Activated T-cell treated with anti-CD3 and anti-CD28 coated beads for 1 hour (primary cell): ENCODE measurements at regions not wholly inside any gene's neighbourhood (a gene's known extent, or its start where the extent isn't known, plus 50 kb on each side); places are given as distances from the start of the nearest gene placed in this dataset.
"Not testable (repeated sequence)": the region's sequence is repeated elsewhere in the genome, so short reads cannot be mapped to it uniquely, and the experiment has no call there.

ENCODE experiments used
- DNase-seq: peaks from one replicate; pipeline ENCODE4 v3.0.0-alpha.2; 2020; ENCODE audit warnings: low read depth

GRCh38 chr12:131229426-131230339, 276.0 kb downstream of the ADGRD1 start:
- DNase-seq, result no peak

GRCh38 chr12:131230340-131231031, 276.8 kb downstream of the ADGRD1 start:
- DNase-seq, result no peak

DNA sequence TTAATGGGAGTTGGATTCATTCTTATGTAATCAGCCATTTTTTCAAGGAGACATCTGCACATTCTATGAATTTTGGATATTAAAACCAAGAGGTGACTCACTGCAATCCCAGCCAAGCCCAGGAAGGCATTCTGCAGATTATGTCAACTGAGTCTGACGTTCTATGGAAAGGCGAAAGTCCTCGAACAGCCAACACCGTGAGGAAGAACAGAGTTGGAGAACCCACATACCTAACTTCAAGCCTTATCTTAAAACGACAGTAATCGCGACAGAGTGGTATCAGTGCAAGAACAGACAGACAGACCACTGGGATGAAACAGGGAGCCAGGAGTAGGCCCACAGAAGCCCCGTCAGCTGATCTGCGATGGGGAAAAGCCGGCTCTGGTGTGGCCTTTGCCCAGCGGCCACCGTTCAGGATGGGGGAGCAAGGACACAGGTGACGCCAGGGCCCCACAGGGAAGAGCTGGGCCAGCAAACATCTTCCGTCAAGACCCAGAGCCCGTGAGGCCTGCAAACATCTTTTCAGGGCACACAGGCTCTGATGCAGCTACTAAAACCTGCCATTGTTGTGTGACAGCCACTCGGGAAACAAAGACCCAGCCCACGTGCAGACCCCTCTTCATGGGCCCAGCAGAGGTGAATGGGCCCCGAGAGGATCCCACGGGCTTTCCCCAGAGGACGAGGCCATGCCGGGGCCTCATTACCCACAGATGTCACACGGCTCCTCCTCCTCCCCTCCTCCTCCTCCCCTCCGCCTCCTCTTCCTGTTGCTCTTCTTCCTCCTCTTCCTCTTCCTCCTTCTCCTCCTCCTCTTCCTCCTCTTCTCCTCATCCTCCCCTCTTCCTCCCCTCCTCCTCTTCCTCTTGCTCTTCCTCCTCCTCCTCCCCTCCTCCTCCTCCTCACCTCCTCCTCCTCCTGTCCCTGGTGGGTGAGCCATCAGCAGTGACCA, 277.6 kb downstream of the ADGRD1 start:
- DNase-seq, result no peak

- no peak for DNase-seq
These were observed 278.3 kb downstream of the ADGRD1 start for GRCh38 chr12:131232036-131232435.

- DNase-seq, result not testable (repeated sequence)
These were observed 279.2 kb downstream of the ADGRD1 start for GRCh38 chr12:131232872-131233271.

DNA sequence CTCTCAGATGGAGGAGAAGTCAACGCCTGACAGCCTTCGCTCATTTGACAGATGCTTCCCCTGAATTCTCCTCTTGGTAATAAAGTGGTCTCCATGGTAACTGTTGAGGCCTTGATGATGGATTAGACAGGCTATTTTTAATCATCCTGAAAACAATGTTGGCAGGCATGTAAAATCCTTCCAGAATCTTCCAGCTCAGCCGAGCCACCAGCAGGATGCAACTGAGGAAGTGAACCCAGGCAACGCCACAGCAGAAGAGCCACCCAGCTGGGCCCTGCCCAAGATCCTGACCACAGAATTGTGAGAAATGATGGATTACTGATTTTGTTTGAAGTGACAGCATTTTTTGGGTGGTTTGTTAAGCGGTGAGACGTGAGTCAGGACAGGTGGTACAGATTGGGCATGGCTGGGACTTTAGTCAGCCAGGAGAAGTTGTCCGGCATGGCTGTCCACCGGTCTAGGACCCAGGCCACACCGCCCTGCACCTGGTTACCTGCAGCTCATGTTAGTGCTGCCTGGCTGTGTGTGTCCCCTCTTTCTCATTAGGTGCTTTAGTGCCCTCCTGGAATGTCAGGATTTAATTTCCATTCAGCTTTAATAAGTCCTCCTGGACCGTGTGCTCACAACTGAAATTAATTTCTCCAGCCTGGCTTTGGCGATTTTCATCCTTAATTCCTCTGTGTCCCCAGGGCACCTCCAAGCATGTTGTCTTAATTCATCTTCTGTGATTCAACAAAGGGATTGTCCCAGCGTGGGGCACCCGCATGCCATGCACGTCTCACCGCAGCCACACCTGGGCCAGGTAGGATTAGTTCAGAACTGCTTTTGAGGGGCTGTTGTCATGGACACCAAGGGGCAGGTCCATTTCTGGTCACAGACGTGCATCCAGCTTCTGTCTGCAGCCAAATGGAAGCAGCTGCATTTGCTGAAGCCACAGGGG, 280.4 kb downstream of the ADGRD1 start:
- not testable (repeated sequence) for DNase-seq

GRCh38 chr12:131234841-131235271, 281.1 kb downstream of the ADGRD1 start:
- not testable (repeated sequence) for DNase-seq

- no peak for DNase-seq
These were observed 282.2 kb downstream of the ADGRD1 start for GRCh38 chr12:131235871-131236271.

DNA sequence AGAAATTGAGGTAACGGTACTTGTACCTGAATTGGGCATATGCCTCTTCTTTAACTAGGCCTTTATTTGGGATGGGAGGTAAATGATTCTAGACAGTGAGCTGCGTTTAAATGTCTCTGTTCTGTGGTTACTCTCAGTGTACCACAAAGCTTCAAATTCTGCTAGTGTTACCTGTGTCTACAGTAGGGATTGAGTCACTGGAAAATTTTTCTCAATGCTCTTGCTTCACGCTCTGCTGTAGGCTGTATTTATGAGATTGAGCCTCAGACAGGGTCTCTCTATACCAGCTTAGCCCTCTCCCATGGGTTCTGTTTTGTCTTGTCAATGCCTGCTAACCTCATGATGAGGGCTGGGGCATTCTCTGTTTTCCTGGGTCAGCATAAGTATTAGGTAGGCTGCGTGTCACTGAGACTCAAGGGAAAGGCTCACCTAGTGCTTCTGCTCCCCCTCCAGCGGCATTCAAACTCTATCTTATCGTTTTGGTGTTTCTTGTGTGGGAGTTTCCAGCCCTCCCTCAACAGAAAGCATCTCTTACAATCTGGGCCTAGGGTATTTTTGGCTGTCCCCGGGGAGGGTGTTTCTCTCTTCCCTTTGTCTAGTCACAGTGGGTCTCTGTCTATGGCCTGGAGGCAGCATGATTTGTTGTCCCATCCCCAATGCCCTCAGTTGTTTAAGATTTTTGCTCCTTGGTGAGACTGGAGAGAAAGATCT, 285.8 kb downstream of the ADGRD1 start:
- DNase-seq, result no peak

DNA sequence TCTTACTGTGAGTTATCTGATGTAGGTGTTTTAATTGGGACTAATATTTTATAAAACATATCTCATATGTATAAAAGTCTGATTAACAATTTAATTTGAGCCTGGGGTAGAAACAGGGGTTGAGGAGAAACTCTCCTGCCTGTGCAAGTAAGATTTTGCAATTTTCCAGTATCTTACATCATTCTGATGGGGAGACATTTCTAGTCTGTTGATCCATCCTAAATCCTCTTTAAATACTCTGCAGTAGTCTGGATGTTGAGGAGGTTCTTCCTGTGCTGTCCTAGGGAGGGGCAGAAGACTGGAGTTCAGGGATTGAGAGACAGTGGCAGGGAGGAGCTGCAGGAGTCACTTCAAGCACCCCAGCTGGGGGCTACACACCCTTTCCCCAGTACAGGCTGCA, 287.8 kb downstream of the ADGRD1 start:
- no peak for DNase-seq

- no peak for DNase-seq
These were observed 289.2 kb downstream of the ADGRD1 start for GRCh38 chr12:131242741-131243496.

DNA sequence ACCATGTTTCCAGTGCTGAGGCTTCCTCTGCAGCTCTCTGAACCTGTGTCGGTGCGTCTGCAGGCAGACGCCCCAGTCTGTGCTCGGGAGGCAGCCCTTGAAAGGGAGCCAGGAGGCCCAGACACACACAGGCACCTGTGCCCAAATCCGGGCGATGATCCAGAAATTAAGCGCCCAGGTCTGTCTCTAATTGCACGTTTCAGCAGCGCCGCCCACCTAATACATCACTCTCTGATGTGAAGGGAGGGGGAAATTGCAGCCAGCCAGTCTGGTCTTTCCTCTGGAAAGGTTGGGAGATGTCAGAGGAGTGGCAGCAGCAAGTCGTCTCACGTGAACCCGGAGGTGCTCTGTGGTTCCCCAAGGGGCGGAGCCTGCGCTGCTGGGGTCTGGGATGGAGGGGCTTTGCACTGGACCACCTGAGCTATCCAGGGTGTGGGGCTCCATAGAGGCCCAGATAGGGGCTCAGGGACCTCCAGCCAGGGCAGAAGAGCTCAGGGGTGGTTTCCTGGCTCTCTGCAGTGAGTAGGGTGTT, 290.5 kb downstream of the ADGRD1 start:
- DNase-seq, result not testable (repeated sequence)

- DNase-seq, result not testable (repeated sequence)
These were observed 291.5 kb downstream of the ADGRD1 start for GRCh38 chr12:131245161-131245560.

DNA sequence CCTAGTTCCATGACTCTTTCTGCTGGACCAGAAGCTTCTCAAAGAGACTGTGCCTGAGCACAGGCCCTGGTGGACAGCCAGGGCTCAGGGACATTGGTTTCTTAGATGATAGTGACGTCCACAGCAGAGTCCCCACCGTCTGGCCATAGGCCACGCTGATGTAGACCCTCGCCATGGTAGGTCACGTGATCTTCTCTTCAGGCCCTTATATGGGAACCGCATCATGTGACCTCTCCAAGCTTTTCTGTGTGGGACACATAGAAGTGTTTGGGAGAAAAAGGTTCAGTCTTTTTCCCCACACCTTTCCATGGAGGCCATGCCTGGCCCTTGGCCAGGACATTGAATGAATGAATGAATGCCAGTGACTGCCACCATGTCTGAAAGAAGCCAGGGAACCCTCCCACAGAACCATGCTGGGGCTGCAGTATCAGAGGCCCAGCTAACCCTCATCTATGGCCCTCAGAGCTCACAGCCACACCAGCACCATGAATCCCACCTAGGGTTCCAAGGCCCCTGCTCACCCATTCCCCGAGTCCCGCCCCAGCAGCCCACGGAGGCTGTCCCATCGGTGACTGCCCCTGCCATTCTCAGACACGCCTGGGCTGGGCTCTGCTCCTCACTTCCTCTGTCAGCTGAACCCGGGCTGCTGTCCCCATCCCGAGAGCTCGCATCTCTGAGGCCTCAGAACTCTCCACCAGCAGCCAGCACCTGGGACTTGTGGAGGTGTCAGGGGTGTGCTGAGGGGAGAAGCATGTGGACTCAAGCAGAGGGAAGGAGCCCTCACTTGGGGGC, 292.1 kb downstream of the ADGRD1 start:
- no peak for DNase-seq

- DNase-seq, result not testable (repeated sequence)
These were observed 293.5 kb downstream of the ADGRD1 start for GRCh38 chr12:131247026-131247725.

GRCh38 chr12:131247875-131248274, 294.2 kb downstream of the ADGRD1 start:
- not testable (repeated sequence) for DNase-seq

- DNase-seq, result no peak
These were observed 295.7 kb downstream of the ADGRD1 start for GRCh38 chr12:131249246-131250027.
